Neuronal stem cell (in vitro differentiated cells): ENCODE measurements at regions not wholly inside any gene's neighbourhood (a gene's known extent, or its start where the extent isn't known, plus 50 kb on each side); places are given as distances from the start of the nearest gene placed in this dataset.

Source experiments
- DNase-seq: peaks from one replicate; pipeline ENCODE4 v3.0.0-alpha.2; 2013; ENCODE audit warnings: low spot score
- H2AFZ ChIP-seq: one replicate; pipeline ENCODE4 v1.6.1; 2013; ENCODE audit warnings: mild to moderate bottlenecking, low read length, inconsistent platforms
- H2AK5ac ChIP-seq: 2 replicates; pipeline ENCODE4 v1.6.1; 2013; ENCODE audit warnings: low read depth, mild to moderate bottlenecking, inconsistent platforms, low read length, moderate library complexity, mixed read lengths
- H2BK120ac ChIP-seq: 2 replicates; pipeline ENCODE4 v1.6.1; 2013; ENCODE audit warnings: low read depth, mild to moderate bottlenecking, inconsistent platforms, low read length, moderate library complexity, mixed read lengths
- H2BK12ac ChIP-seq: one replicate; pipeline ENCODE4 v1.6.1; 2013; ENCODE audit warnings: low read length, inconsistent platforms
- H2BK15ac ChIP-seq: 2 replicates; pipeline ENCODE4 v1.6.1; 2013; ENCODE audit warnings: mild to moderate bottlenecking, low read length, inconsistent platforms, mixed read lengths
- H2BK5ac ChIP-seq: one replicate; pipeline ENCODE4 v1.6.1; 2013; ENCODE audit warnings: inconsistent platforms, mild to moderate bottlenecking, low read length, moderate library complexity
- H3K14ac ChIP-seq: one replicate; pipeline ENCODE4 v1.6.1; 2013; ENCODE audit warnings: low read length, inconsistent platforms
- H3K18ac ChIP-seq: 2 replicates; pipeline ENCODE4 v1.6.1; 2013; ENCODE audit warnings: low read length, inconsistent platforms
- H3K23ac ChIP-seq: 2 replicates; pipeline ENCODE4 v1.6.1; 2013; ENCODE audit warnings: low read depth, mild to moderate bottlenecking, mixed read lengths, low read length, inconsistent platforms; ENCODE audit not compliant: poor library complexity
- H3K27ac ChIP-seq: replicated peaks from 3 replicates; pipeline ENCODE4 v1.5.1; 2013; ENCODE audit warnings: low read length, inconsistent platforms
- H3K27me3 ChIP-seq, 3 experiments: 2 replicates each; pipeline ENCODE4 v1.6.1; 2013; ENCODE audit warnings: low read length in 3 of 3, mild to moderate bottlenecking in 2 of 3, inconsistent platforms in 1 of 3, low read depth in 1 of 3, mixed read lengths in 1 of 3, moderate library complexity in 1 of 3; ENCODE audit not compliant: control insufficient read depth in 3 of 3, insufficient read depth in 3 of 3
- H3K36me3 ChIP-seq, 2 donors: replicated peaks in 1 of 2; 2 replicates each; pipeline ENCODE4 v1.6.1; 2013; ENCODE audit warnings: low read length in 2 of 2; ENCODE audit not compliant: control insufficient read depth in 2 of 2, insufficient read depth in 2 of 2
- H3K4ac ChIP-seq: 2 replicates; pipeline ENCODE4 v1.6.1; 2013; ENCODE audit warnings: inconsistent platforms, mild to moderate bottlenecking, low read length, moderate library complexity
- H3K4me1 ChIP-seq, 2 donors: 1 replicate in 1 of 2; 2 replicates in 1 of 2; pipeline ENCODE4 v1.6.1; 2013; ENCODE audit warnings: low read length in 2 of 2, low read depth in 1 of 2; ENCODE audit not compliant: control insufficient read depth in 2 of 2, insufficient read depth in 1 of 2
- H3K4me2 ChIP-seq: one replicate; pipeline ENCODE4 v1.6.1; 2013; ENCODE audit warnings: mild to moderate bottlenecking, low read length, inconsistent platforms; ENCODE audit not compliant: insufficient read depth, poor library complexity, severe bottlenecking
- H3K4me3 ChIP-seq, 2 donors: 2 replicates each; pipeline ENCODE4 v1.5.1; 2013; ENCODE audit warnings: low read length in 2 of 2, mild to moderate bottlenecking in 2 of 2, inconsistent platforms in 1 of 2, moderate library complexity in 1 of 2
- H3K79me1 ChIP-seq: one replicate; pipeline ENCODE4 v1.6.1; 2013; ENCODE audit warnings: low read depth, mild to moderate bottlenecking, inconsistent platforms, low read length, moderate library complexity
- H3K9ac ChIP-seq: one replicate; pipeline ENCODE4 v1.6.1; 2013; ENCODE audit warnings: mild to moderate bottlenecking, low read depth, low read length, inconsistent platforms; ENCODE audit not compliant: poor library complexity
- H3K9me3 ChIP-seq, 2 donors: replicated peaks in 1 of 2; 2 replicates each; pipeline versions ENCODE3 to v1.6.1; 2013; ENCODE audit warnings: low read length in 2 of 2, mild to moderate bottlenecking in 2 of 2, inconsistent platforms in 1 of 2, low read depth in 1 of 2, mixed read lengths in 1 of 2, moderate library complexity in 1 of 2; ENCODE audit not compliant: control insufficient read depth in 2 of 2, insufficient read depth in 1 of 2
- H4K8ac ChIP-seq: one replicate; pipeline ENCODE4 v1.6.1; 2013; ENCODE audit warnings: low read depth, mild to moderate bottlenecking, inconsistent platforms, low read length, moderate library complexity
- H4K91ac ChIP-seq: one replicate; pipeline ENCODE4 v1.6.1; 2013; ENCODE audit warnings: low read length, low read depth, mild to moderate bottlenecking, inconsistent platforms; ENCODE audit not compliant: poor library complexity
- WGBS, 2 donors: extraction: QIAGEN DNeasy Blood & Tissue Kit; methylation state at CpG; one replicate each; pipeline ENCODE4 v1.1.7; 2013; ENCODE audit warnings: missing lambda C conversion rate in 2 of 2, mixed read lengths in 1 of 2; ENCODE audit not compliant: insufficient read length in 2 of 2, insufficient replicate concordance in 1 of 2; ENCODE audit errors: extremely low coverage in 2 of 2; 5-methylcytosine and 5-hydroxymethylcytosine counted together

DNA sequence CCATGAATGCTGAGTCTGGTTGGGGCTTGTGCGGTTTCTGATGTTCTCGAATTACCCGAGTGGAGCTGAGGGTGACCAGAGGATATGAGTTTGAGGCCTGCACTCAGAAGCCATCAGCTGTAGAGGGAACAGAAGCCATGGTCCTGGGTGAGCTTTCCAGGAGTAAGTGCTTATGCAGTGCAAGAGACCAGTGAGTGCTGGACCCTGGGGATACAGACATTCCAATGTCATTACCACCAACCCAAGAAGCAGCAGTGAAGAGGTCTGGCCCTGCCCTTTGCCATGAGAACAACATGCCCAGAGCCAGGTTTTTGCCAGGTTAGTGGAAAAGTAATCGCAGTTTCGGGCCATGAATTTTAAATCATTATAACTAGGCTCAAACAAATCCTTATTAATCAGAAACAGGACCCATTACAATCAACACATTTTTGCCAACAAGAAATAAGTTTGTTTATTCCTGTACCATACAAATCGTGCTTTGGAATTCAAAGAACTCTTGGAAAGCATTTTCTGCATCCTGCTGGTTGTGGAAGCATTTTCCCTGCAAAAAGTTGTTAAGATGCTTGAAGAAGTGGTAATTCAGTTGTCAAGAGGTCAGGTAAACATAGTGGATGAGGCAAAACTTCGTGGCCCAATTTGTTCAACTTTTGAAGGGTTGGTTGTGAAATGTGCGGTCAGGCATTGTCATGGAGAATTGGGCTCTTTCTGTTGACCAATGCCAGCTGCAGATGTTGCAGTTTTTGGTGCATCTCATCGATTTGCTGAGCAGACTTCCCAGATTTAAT lies 154.6 kb downstream of the SYK start:
- H2BK5ac ChIP-seq, result no peak overlapping the region
- peaks cover 0 to 3% (median 0%) of the 10 kb centered on the region in 3 experiments for H3K27me3 ChIP-seq
- no peak overlapping the region for H4K91ac ChIP-seq
- H3K27ac ChIP-seq, result no peak overlapping the region
- no peak overlapping the region for H4K8ac ChIP-seq
- H3K4me2 ChIP-seq, result no peak overlapping the region
- no peak overlapping the region for H3K23ac ChIP-seq
- H2BK15ac ChIP-seq, result no peak overlapping the region
- H3K4me1 ChIP-seq, result no peaks in the 10 kb centered on the region
- no peaks in the 10 kb centered on the region for H3K79me1 ChIP-seq
- H2BK120ac ChIP-seq, result no peak overlapping the region
- H3K18ac ChIP-seq, result no peak overlapping the region
- no peak overlapping the region for H2AK5ac ChIP-seq
- no peaks in the 10 kb centered on the region for H3K9me3 ChIP-seq
- H2BK12ac ChIP-seq, result no peak overlapping the region
- H3K14ac ChIP-seq, result no peak overlapping the region
- H3K9ac ChIP-seq, result no peak overlapping the region
- no peaks in the 10 kb centered on the region for H3K36me3 ChIP-seq
- no CpG with 5 or more reads among the region's 9 CpGs for WGBS, 2 donors
- no peak overlapping the region for H3K4ac ChIP-seq
- no peak overlapping the region for H3K4me3 ChIP-seq
- H2AFZ ChIP-seq, result no peak overlapping the region
- no peak for DNase-seq

DNA sequence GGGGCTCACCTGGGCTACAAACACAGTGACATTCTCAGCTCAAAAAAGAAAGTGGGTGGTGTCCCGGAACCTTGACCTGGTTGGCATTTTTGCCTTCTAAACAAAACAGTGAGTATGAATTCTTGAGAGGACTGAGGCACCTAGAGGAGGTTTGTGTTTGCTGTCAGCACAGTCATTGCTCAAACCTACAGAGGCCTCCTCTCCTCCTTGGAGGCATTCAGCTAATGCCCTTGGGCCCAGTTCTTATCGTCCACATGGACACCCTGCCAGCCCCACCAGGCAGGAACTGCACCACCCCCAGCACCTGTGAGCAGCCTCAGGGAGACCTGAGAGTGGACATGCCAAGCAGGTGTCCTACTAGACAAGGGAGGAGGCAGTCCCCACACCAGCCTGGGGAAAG lies 156.7 kb downstream of the SYK start:
- H3K18ac ChIP-seq, result no peak overlapping the region
- no peak overlapping the region for H4K91ac ChIP-seq
- no peak overlapping the region for H2BK12ac ChIP-seq
- H3K36me3 ChIP-seq, result no peaks in the 10 kb centered on the region
- no peaks in the 10 kb centered on the region for H3K4me1 ChIP-seq
- H3K23ac ChIP-seq, result no peak overlapping the region
- no peak overlapping the region for H4K8ac ChIP-seq
- H2AK5ac ChIP-seq, result no peak overlapping the region
- no peak overlapping the region for H3K27ac ChIP-seq
- H3K4me2 ChIP-seq, result no peak overlapping the region
- H3K27me3 ChIP-seq, result peaks cover 0 to 3% (median 0%) of the 10 kb centered on the region in 3 experiments
- H3K4me3 ChIP-seq, result no peak overlapping the region
- no peak overlapping the region for H2AFZ ChIP-seq
- no peak overlapping the region for H2BK120ac ChIP-seq
- no peak for DNase-seq
- no peak overlapping the region for H3K9ac ChIP-seq
- no CpG with 5 or more reads among the region's 2 CpGs for WGBS, 2 donors
- no peaks in the 10 kb centered on the region for H3K9me3 ChIP-seq
- no peaks in the 10 kb centered on the region for H3K79me1 ChIP-seq
- H3K4ac ChIP-seq, result no peak overlapping the region
- no peak overlapping the region for H3K14ac ChIP-seq
- H2BK5ac ChIP-seq, result no peak overlapping the region
- no peak overlapping the region for H2BK15ac ChIP-seq

DNA sequence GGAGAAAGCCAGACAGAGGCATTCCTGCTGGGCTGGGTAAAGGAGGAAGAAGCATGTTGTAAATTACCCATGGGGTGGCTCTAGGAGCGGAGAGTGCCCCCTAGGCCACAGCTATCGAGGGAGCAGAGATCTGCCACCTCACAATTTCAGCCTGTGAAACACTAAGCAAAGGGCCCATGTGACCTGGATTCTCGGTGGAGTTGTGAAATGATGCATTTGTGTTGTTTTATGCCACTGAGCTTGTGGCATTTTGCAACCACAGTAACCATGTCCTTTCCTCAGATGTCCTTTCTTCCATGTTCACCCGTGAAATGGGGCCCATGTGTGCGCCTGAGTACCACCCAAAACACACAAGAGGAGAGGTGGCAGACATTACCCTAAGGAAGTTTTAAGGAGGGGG lies 159.3 kb downstream of the SYK start:
- no peaks in the 10 kb centered on the region for H3K9me3 ChIP-seq
- no peak overlapping the region for H2BK120ac ChIP-seq
- no peak overlapping the region for H4K8ac ChIP-seq
- no peak for DNase-seq
- no peak overlapping the region for H3K27ac ChIP-seq
- no peak overlapping the region for H2AFZ ChIP-seq
- no peak overlapping the region for H2BK5ac ChIP-seq
- no peak overlapping the region for H3K18ac ChIP-seq
- H3K36me3 ChIP-seq, result no peaks in the 10 kb centered on the region
- no peak overlapping the region for H2BK15ac ChIP-seq
- H3K23ac ChIP-seq, result no peak overlapping the region
- H3K4me1 ChIP-seq, result peaks cover 0 to 2% of the 10 kb centered on the region in 2 donors
- H3K4ac ChIP-seq, result no peak overlapping the region
- H3K14ac ChIP-seq, result no peak overlapping the region
- no peak overlapping the region for H2AK5ac ChIP-seq
- H3K9ac ChIP-seq, result no peak overlapping the region
- no peaks in the 10 kb centered on the region for H3K79me1 ChIP-seq
- WGBS, 2 donors, result no CpG with 5 or more reads among the region's 5 CpGs
- no peak overlapping the region for H4K91ac ChIP-seq
- no peak overlapping the region for H3K4me3 ChIP-seq
- no peak overlapping the region for H3K4me2 ChIP-seq
- H2BK12ac ChIP-seq, result no peak overlapping the region
- H3K27me3 ChIP-seq, result peaks cover 0 to 3% (median 0%) of the 10 kb centered on the region in 3 experiments

DNA sequence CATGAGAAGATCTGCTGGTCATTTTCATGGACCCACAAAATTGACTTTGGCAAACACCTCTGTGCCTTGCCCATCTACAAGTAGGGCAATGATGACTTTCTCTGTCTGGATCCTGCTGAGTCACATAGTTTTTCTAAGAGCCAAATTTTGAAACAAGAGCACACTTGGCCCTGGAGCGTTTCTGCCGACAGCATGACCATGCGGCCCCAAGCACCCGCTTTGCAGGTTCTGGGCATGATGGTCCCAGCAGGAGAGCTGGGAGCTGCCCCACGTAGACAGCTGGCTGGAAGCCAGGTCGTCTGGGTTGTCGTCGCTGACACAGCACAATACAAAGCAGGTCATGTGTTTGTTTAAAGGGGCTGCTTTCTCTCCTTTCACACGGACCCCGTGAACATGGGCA lies 159.8 kb downstream of the SYK start:
- no peak overlapping the region for H4K91ac ChIP-seq
- H3K79me1 ChIP-seq, result no peaks in the 10 kb centered on the region
- no peak for DNase-seq
- H3K4ac ChIP-seq, result no peak overlapping the region
- no peak overlapping the region for H3K18ac ChIP-seq
- H2BK12ac ChIP-seq, result no peak overlapping the region
- no peak overlapping the region for H2AK5ac ChIP-seq
- no peak overlapping the region for H3K27ac ChIP-seq
- H2BK5ac ChIP-seq, result no peak overlapping the region
- H2BK15ac ChIP-seq, result no peak overlapping the region
- H3K9ac ChIP-seq, result no peak overlapping the region
- no peaks in the 10 kb centered on the region for H3K36me3 ChIP-seq
- H3K4me1 ChIP-seq, result peaks cover 0 to 2% of the 10 kb centered on the region in 2 donors
- H2AFZ ChIP-seq, result no peak overlapping the region
- H3K14ac ChIP-seq, result no peak overlapping the region
- H3K4me3 ChIP-seq, result no peak overlapping the region
- no peaks in the 10 kb centered on the region for H3K9me3 ChIP-seq
- no peak overlapping the region for H4K8ac ChIP-seq
- H2BK120ac ChIP-seq, result no peak overlapping the region
- peaks cover 0 to 3% (median 0%) of the 10 kb centered on the region in 3 experiments for H3K27me3 ChIP-seq
- H3K4me2 ChIP-seq, result no peak overlapping the region
- no CpG with 5 or more reads among the region's 10 CpGs for WGBS, 2 donors
- H3K23ac ChIP-seq, result no peak overlapping the region
